ENCODE measurements at regions not wholly inside any gene's neighbourhood (a gene's known extent, or its start where the extent isn't known, plus 50 kb on each side); places are given as distances from the start of the nearest gene placed in this dataset.

GRCh38 chr1:37243368-37244082, 209.2 kb upstream of the GRIK3 start:
- no peak for DNase-seq

GRCh38 chr1:37244083-37244480, 209.8 kb upstream of the GRIK3 start:
- DNase-seq, result no peak

DNA sequence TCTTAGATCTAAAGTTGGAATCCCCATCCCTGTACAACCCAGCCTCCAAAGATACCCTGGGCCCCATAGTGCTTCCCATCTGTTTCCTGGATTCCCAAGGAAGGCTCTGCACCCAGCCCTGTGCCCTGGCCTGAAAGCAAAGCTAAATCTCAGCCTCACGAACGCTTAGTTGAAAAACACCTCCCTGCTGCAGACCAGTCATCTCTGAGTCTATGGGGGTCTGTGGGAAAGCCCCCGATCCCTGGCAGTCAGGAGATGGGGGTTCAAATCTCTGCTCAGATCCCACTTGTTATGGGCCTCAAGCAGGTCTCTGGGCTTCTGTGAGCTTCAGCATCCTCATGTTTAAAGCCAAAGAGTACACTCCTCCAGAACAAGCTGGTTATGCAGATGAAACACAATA, 210.5 kb upstream of the GRIK3 start:
- no peak for DNase-seq

- no peak for DNase-seq
Observed at GRCh38 chr1:37246631-37247030, 212.3 kb upstream of the GRIK3 start.

GRCh38 chr1:37250371-37250770, 216.1 kb upstream of the GRIK3 start:
- DNase-seq, result no peak

- DNase-seq, result no peak
Observed at GRCh38 chr1:37255136-37255795, 219.1 kb upstream of the ZC3H12A start.

GRCh38 chr1:37255868-37256267, 218.5 kb upstream of the ZC3H12A start:
- DNase-seq, result no peak

- no peak for DNase-seq
Observed at GRCh38 chr1:37257646-37258045, 216.7 kb upstream of the ZC3H12A start.

DNA sequence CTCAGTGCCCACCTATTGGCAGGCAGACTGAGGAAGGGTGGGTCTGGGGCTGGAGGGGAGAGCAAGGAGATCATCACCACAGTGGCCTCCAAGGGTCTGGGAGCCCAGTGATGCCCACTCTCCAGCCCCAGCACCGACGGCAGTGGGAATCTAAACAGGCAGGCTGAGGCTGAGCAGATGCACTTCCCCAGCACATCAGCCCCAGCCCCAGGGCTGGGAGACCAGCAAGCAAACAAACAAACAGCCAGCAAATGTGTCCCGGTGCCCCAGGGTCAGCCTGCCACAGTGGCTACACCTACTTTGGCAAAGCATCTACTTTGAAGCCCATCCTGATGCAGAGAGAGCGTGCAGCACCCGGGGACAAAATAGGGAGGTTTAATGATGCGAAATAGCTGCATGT, 216.3 kb upstream of the ZC3H12A start:
- DNase-seq, result no peak

DNA sequence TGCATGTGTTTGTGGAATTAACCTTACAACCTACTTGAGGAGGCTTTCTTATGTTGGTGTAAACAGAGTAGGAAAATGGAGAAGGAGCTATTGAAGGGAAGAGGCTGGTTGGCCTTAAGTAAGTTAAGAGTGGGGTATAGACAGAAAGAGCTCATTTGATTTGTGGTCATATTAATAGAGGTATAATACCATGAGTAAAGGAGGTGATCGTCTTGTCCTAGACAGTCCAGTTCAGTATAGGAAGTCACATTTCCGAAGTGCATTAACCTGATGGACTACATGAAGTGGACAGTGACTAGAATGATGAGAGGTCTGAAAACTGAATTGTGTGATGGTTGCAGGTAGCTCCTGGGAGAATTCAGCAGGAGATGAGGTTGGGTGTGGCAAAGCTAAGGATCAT, 215.4 kb upstream of the ZC3H12A start:
- no peak for DNase-seq

GRCh38 chr1:37261129-37261528, 213.3 kb upstream of the ZC3H12A start:
- no peak for DNase-seq

GRCh38 chr1:37262439-37263170, 211.8 kb upstream of the ZC3H12A start:
- no peak for DNase-seq

GRCh38 chr1:37265156-37265555, 209.2 kb upstream of the ZC3H12A start:
- DNase-seq, result no peak

- no peak for DNase-seq
Observed at GRCh38 chr1:37265786-37266667, 208.4 kb upstream of the ZC3H12A start.

GRCh38 chr1:37267111-37267835, 207.1 kb upstream of the ZC3H12A start:
- DNase-seq, result no peak

GRCh38 chr1:37270639-37271038, 203.7 kb upstream of the ZC3H12A start:
- no peak for DNase-seq

GRCh38 chr1:37272626-37273025, 201.8 kb upstream of the ZC3H12A start:
- DNase-seq, result no peak

GRCh38 chr1:37274486-37274885, 199.9 kb upstream of the ZC3H12A start:
- DNase-seq, result no peak

DNA sequence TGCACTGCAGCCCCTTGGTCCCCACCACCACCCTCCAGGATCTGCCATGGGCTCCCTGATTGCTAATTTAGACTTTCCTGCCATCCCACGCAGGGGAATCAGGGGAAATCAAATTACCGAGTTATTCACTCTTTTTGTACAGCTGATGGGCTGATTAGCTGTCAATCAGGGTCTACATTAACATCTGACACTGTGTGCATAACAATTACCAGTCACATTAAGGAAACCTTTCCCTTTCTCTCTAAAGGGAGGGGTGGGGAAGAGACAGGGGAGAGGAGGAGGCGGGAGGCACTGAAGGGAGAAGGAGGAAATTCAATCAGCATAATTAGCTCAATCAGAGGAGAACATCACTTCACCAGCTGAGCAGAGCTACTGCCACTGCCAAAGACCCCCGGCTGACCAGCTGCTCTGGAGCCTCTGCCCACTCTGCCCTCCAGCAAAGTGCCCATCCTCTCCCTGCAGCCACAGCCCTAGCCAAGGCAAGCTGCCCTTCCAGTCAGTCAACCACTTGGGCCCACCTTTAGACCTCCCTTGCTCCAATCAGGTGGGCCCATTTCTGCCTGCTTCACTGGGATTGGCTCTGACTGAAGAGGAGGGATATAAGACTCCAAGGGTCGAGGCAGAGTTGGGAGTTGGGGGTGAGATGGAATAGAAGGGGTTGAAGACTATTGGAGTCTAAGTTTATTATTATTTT, 199.3 kb upstream of the ZC3H12A start:
- no peak for DNase-seq

- no peak for DNase-seq
Observed at GRCh38 chr1:37277366-37277765, 197.0 kb upstream of the ZC3H12A start.

- no peak for DNase-seq
Observed at GRCh38 chr1:37281354-37281753, 193.0 kb upstream of the ZC3H12A start.

DNA sequence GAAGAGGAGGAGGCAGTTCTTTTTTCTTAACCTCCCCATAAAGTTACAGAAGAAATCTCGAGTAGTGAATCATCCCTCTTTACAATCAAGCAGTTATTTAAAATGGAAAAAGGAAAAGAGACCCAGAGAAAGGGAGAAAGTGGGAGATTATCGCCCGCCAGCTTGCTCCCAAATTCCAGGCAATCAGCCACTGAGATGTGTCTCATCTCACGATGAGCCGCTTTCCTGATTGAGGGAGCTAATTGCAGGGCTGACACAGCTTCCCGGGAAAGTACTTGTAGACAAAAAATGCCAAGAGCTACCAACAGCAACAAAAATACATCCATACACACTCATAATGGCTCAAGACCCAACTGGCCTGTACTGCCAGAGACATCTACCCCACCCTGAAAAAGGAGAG, 191.6 kb upstream of the ZC3H12A start:
- DNase-seq, result no peak
